Liver (tissue), 3 donors: ENCODE measurements at regions not wholly inside any gene's neighbourhood (a gene's known extent, or its start where the extent isn't known, plus 50 kb on each side); places are given as distances from the start of the nearest gene placed in this dataset.

Experiments
- EGR1 ChIP-seq, 2 donors: IDR thresholded peaks; 2 replicates each; pipeline ENCODE4 v1.6.1; 2016 to 2018; ENCODE audit warnings: antibody characterized with exemption in 2 of 2, low read depth in 2 of 2
- FOXA1 ChIP-seq: IDR thresholded peaks from 2 replicates; pipeline ENCODE4 v1.6.1; 2016; ENCODE audit warnings: antibody characterized with exemption
- GABPA ChIP-seq, 2 donors: IDR thresholded peaks in 1 of 2; conservative IDR thresholded peaks in 1 of 2; 2 replicates each; pipeline ENCODE4 v1.6.1; 2016; ENCODE audit warnings: antibody characterized with exemption in 2 of 2, mild to moderate bottlenecking in 1 of 2, moderate library complexity in 1 of 2
- HNF4A ChIP-seq, 2 donors: conservative IDR thresholded peaks; 2 replicates each; pipeline ENCODE4 v1.6.1; 2016; ENCODE audit warnings: antibody characterized with exemption in 2 of 2, mild to moderate bottlenecking in 2 of 2
- HNF4G ChIP-seq: IDR thresholded peaks from 2 replicates; pipeline ENCODE4 v1.6.1; 2016; ENCODE audit warnings: antibody characterized with exemption
- JUND ChIP-seq, 2 donors: IDR thresholded peaks; 2 replicates each; pipeline ENCODE4 v1.6.1; 2016; ENCODE audit warnings: antibody characterized with exemption in 2 of 2
- RXRA ChIP-seq, 2 donors: IDR thresholded peaks; 2 replicates each; pipeline ENCODE4 v1.6.1; 2017 to 2018; ENCODE audit warnings: antibody characterized with exemption in 2 of 2, mild to moderate bottlenecking in 1 of 2
- SP1 ChIP-seq: IDR thresholded peaks from 2 replicates; pipeline ENCODE4 v1.6.1; 2018; ENCODE audit warnings: antibody characterized with exemption, mild to moderate bottlenecking
- YY1 ChIP-seq: IDR thresholded peaks from 2 replicates; pipeline ENCODE4 v1.6.1; 2016; ENCODE audit warnings: antibody characterized with exemption, mild to moderate bottlenecking
- TF ChIP-seq, protein P1 (sequence below): fragments of 150-350 bp; IDR thresholded peaks from 2 replicates; pipeline ENCODE4 v1.5.1; 2017; ENCODE audit warnings: improper control_type of control experiment, low read depth, low read length; ENCODE audit not compliant: missing input control
- TF ChIP-seq, protein P2 (sequence below): IDR thresholded peaks from 2 replicates; pipeline ENCODE4 v1.6.1; 2016; ENCODE audit warnings: antibody characterized with exemption
- TF ChIP-seq, protein P3 (sequence below): IDR thresholded peaks from 2 replicates; pipeline ENCODE4 v1.6.1; 2016; ENCODE audit warnings: antibody characterized with exemption, mild to moderate bottlenecking
- TF ChIP-seq, protein P4 (sequence below): IDR thresholded peaks from 2 replicates; pipeline ENCODE4 v1.6.1; 2016; ENCODE audit warnings: antibody characterized with exemption
- donor health status: healthy.
- donor health status: healthy.

DNA sequence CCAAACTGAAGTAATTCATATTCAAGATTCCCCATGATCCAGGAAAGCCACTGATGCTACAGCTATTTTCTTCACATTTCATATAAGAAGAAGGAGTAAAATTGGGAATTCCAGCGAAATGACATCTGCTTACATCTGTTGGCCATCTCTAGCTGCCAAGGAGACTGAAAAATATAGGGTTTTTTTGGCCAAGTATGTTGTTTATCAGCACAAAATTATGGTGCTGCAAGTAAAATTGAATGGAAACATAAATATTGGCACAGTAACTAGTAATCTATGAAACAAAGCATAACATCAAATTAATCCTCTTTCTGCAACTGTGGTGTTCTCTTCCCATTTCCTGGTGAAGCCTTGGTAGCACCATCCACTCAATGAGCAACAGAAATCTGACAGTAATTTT lies 649.5 kb upstream of the ZNF804A start:
- TF ChIP-seq YY1 (no peak), SP1 (no peak), JUND (IDR thresholded peaks at IDR 0.05) (no peak), HNF4G (no peak), FOXA1 (no peak), HNF4A (conservative IDR thresholded peaks at IDR 0.05) (no peak), EGR1 (IDR thresholded peaks at IDR 0.05; ENCODE audit: low read depth in 2 of 2) (no peak), GABPA (IDR thresholded peaks at IDR 0.05 in 1 of 2, conservative IDR thresholded peaks at IDR 0.05 in 1 of 2) (no peak), RXRA (IDR thresholded peaks at IDR 0.05) (no peak)
- TF ChIP-seq, protein P1, sequence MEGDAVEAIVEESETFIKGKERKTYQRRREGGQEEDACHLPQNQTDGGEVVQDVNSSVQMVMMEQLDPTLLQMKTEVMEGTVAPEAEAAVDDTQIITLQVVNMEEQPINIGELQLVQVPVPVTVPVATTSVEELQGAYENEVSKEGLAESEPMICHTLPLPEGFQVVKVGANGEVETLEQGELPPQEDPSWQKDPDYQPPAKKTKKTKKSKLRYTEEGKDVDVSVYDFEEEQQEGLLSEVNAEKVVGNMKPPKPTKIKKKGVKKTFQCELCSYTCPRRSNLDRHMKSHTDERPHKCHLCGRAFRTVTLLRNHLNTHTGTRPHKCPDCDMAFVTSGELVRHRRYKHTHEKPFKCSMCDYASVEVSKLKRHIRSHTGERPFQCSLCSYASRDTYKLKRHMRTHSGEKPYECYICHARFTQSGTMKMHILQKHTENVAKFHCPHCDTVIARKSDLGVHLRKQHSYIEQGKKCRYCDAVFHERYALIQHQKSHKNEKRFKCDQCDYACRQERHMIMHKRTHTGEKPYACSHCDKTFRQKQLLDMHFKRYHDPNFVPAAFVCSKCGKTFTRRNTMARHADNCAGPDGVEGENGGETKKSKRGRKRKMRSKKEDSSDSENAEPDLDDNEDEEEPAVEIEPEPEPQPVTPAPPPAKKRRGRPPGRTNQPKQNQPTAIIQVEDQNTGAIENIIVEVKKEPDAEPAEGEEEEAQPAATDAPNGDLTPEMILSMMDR: no peak
- TF ChIP-seq, protein P2, sequence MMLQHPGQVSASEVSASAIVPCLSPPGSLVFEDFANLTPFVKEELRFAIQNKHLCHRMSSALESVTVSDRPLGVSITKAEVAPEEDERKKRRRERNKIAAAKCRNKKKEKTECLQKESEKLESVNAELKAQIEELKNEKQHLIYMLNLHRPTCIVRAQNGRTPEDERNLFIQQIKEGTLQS: no peak
- TF ChIP-seq, protein P3, sequence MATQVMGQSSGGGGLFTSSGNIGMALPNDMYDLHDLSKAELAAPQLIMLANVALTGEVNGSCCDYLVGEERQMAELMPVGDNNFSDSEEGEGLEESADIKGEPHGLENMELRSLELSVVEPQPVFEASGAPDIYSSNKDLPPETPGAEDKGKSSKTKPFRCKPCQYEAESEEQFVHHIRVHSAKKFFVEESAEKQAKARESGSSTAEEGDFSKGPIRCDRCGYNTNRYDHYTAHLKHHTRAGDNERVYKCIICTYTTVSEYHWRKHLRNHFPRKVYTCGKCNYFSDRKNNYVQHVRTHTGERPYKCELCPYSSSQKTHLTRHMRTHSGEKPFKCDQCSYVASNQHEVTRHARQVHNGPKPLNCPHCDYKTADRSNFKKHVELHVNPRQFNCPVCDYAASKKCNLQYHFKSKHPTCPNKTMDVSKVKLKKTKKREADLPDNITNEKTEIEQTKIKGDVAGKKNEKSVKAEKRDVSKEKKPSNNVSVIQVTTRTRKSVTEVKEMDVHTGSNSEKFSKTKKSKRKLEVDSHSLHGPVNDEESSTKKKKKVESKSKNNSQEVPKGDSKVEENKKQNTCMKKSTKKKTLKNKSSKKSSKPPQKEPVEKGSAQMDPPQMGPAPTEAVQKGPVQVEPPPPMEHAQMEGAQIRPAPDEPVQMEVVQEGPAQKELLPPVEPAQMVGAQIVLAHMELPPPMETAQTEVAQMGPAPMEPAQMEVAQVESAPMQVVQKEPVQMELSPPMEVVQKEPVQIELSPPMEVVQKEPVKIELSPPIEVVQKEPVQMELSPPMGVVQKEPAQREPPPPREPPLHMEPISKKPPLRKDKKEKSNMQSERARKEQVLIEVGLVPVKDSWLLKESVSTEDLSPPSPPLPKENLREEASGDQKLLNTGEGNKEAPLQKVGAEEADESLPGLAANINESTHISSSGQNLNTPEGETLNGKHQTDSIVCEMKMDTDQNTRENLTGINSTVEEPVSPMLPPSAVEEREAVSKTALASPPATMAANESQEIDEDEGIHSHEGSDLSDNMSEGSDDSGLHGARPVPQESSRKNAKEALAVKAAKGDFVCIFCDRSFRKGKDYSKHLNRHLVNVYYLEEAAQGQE: no peak
- TF ChIP-seq, protein P4, sequence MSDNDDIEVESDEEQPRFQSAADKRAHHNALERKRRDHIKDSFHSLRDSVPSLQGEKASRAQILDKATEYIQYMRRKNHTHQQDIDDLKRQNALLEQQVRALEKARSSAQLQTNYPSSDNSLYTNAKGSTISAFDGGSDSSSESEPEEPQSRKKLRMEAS: no peak
